GM18907 (cell line): ENCODE measurements at regions not wholly inside any gene's neighbourhood (a gene's known extent, or its start where the extent isn't known, plus 50 kb on each side); places are given as distances from the start of the nearest gene placed in this dataset.

Source experiments
- ATAC-seq: cut with Tn5 transposase; IDR thresholded peaks from one replicate; pipeline ENCODE4 v1.9.1; 2021; ENCODE audit warnings: mild to moderate bottlenecking, moderate library complexity; ENCODE audit not compliant: unreplicated experiment

DNA sequence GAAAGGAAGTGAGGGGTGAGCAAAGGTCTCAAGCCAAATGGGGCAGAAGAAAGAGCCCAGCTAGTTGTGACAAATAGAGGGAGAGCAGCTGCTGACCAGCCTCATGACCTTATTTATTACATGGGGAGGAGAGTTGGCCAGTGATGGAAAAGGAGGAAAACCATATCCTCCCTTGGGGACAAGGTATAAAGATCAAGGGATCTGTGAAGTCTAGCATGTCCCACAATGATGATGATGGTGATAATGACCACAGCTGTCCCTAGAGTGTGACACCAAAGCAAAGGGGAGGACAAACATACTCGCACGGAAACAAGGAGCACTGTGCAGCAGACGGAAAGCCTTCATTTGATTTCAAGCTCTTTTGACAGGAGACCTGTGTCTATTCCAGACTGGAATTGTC, 190.4 kb upstream of the MCHR2 start:
- no peak for ATAC-seq

DNA sequence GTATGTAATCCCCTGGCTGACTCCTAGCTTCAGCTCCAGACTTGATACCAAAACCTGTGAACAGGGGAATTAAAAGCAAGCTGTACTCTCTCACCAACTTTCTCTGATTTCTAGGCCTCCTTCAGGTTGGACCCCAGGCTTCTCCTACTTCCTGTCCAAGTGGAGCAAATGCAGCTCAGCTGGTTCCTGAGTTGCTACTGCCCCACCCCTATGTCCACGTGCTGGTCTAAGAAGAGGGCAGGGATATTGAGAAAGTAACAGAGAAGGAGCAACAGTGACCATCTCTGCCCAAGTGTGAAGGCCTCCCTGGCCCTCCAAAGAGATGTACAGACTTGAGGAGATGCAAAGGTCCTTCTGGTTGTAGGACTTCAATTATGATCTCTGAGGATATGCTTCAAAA, 188.3 kb upstream of the MCHR2 start:
- ATAC-seq: no peak

DNA sequence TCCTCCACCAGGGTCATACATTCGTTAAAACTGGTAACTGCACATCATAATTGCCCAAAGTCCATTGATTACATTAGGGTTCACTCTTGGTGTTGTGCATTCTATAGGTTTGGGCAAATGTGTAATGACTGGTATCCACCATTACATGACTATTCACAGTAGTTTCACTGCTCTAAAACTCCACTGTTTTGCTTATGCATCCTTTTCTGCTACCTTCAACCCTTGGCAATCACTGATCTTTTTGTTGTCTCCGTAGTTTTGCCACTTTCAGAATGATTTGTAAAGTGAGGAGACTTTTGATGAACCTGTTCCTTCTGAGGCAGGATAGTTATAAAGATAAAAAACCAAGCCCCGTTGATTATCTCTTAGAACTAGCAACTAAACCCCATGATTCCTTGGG, 187.3 kb upstream of the MCHR2 start:
- no peak for ATAC-seq

DNA sequence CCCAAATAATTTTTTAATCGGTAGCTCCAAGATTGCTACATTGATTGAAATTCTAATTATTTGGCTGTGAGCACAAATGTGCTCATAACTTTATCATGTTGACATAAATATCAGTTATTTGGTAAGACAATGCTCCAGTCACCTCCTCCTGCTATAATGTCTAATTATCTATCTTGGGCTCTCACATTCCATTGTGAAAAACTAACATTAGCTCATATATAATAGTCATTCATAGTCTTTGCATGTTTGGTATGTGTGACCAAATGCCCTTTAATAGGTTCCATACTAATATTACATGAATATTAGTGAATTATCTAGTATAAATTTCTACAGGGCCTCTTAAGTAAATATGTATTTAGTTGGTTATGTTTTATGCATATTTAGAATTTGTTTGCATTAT, 185.6 kb upstream of the MCHR2 start:
- ATAC-seq: no peak

DNA sequence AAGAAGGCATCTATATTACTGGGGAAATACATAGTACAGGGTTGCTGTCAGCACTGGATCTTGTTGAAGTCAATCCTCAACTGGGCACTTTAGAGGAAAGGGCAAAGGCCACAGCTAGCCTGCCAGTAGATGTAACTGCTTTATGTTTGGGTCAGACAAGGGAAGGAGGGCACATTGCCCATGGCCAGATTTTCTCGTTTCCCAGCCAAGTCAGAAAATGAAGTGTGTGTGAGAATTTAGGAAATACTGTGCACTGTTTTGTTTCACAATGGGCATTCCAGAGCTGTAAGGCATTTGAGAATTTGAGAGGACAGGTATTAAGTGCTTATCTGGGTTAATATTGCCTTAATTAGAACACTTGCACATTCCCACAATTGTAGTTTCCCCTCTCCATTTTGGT, 183.9 kb upstream of the MCHR2 start:
- no peak for ATAC-seq

DNA sequence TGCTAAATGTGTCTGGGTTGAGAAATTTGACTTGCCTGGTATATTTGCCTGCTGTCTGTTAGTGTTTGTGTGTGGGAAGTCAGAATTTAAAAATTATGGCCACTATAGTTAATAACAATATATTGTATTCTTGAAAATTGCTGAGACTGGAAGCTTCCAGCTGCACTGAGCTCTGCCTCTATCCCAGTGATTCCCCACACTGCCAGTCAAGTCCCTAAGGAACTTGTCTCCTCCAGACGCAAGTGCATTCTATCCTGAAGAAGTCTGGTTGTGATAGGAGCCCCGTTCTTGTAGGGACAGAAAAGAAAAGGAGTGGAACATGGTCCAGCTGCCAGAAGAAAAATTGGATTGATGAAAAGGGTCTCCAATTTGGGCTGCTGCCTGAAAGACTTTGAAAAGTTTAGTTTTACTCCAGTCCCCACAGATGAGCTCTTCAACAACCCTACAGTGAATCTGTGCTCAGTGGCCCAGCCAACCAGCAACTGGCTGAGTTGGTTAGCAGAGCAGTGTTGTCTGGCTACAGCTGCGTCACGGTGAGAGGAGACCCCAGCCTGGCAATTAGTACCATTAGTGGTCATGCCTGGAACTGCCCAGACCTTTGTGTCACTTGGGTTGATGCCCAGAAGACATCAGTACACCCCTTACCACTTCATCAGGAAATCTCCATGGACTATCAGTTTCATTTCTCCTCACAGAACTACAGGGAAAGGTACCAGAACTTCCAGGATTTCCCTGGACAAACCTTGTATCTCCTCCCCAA, 183.1 kb upstream of the MCHR2 start:
- ATAC-seq: no peak

DNA sequence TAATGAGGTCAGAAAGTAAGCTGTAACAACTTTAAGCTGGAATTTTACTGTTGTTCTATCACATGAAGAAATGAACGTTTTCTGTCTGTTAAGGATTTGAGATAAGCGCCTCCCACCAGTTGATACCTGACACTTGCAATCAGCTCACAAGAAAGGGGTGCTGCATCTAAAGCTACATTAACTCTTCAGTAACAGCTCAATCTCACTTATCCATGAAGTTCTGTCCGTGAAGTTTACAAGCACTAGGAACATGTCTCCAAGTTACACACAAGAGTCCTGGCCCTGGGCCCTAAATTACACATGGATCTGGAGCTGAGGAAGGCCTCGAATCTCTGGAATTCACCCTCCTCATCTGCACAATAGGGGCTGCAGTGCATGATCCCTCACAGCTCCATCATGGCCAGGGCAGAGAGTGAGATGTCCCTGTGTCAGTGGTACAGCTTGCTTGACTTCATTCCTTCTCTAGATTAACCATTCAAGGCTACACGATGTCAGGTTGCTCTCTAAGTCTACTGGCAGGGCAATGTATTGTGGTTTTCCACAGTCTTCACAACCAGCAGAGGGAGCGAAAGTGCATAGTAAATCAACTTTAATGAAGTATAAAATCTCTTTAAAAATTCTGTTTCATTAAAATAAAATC, 182.4 kb upstream of the MCHR2 start:
- ATAC-seq: no peak

DNA sequence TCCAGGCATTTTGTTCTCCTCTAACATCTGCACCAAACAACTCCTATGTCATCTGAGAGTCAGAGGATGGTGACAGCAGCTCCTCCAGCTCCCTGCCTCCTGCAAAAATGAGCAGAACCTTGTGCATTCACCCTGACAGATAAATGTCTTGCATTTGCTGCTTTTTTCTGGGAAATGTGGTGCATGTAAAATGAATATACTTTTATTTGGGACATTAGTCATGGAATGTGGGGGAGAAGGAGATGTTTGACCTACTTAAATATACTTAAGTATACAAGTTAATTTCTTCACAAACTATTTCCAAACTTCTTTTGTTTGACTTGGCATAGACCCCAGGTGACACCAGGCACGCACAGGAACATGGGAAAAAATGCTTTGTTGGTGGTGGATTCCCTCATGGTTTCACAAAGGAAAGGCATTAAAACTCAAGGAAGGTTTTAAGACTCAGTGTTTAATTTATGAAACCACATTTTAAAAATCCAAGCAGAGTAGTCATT, 181.8 kb upstream of the MCHR2 start:
- ATAC-seq: no peak

DNA sequence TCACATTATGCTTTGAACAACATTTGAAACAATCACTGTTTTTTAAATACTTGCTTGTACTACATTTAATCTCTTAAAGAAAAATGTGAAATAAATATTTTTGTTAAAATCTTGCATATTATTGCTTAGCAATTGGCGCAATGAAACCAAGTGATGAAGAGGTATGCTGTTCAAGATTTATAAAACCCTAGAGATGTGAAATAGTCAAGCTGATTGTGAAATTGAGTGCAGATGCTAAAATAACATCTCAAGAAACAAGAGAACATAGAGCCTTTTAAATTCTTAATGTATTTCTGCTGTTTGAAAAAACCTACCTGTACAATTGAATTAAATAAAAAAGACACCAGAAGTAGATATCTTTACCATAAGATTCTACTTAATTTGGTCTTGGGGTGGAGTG, 179.2 kb upstream of the MCHR2 start:
- no peak for ATAC-seq

DNA sequence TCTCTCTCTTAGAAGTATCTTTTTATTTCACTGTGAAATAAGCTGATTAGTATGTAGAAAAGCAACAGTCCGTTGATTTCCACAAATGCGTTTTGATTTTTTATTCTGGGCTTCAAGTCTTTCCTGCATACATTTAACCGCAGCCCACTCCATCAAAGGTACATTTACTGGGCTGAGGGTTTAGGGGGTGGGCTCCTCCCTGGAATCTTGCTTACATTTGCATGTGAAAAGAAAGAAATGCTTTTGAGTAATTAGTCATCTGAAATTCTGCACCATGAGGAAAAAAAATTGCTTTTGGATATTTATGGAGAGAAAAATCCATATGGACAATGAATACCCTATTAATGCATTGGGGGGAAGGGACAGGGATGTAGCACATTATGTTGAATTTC, 178.3 kb upstream of the MCHR2 start:
- ATAC-seq: no peak

DNA sequence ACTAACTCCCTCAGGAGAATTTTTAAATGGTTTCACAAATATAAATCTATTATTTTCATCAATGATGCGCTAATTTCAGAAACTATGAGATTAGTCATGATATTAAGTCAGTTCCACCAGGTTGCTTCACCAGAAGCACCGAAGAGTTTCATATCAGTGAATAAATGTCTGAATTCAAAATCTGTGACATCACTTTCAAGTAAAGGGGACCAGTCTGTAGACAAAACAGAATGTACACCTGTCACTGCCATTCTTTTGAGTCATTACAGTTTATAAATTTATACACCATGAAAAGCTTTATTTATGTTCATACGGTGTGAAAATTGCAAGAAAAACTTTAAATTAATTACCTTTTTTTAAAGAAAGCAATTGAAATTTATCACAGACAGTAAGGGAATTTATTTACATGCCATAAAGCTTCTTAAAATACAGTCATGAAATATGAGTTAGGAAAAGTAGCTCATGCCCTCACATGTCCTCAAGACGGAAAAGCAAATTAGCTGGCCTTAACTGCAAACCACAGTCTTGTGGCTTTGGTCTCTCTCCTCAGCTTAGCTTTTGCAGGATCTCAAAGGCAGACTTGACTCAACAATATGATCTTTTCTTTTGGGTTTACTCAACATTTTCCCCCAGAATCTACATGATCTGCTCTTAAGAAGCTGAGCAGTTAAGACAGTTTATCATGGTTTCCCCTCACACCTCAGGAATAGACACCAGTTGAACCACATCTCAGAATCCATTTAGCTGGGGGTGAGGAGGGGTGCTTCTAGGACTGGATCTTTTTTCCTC, 177.7 kb upstream of the MCHR2 start:
- ATAC-seq: peak; percentile 93

DNA sequence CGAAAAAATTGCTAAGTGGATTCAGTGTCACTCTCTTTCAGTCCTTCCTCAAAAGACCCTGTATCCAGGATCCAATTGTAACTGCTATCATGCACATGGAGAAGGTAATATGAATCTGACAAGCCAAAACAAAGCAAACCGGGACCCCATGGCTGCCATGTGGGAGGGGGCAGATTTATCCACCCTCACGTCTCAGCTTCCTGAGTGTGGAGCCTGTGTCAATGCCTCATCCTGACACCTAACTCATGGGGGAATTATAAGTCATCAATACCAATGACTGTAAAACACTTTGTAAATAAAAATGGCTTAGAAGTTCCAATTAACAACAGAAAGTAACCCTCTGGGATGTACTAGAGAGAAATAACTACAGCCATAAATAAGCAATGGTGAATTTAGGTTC, 174.1 kb upstream of the MCHR2 start:
- no peak for ATAC-seq

DNA sequence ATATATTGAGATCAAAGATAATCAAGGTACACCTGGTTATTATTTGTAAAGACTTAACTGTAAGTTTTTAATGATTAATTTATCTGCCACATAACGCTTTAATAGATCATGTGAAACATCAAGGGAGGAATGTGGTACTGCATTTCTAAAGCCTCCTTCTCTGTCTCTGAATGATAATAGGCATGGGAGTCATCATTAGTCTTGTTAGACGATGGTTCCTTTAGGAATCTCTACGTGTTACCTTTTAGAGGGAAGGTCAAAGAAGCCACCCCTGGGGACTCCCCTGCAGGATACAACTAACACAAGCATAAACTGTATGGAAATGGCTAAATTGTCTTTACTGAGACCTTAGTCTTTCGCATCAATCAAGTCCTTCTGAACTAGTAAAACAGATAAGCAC, 173.6 kb upstream of the MCHR2 start:
- ATAC-seq: no peak

DNA sequence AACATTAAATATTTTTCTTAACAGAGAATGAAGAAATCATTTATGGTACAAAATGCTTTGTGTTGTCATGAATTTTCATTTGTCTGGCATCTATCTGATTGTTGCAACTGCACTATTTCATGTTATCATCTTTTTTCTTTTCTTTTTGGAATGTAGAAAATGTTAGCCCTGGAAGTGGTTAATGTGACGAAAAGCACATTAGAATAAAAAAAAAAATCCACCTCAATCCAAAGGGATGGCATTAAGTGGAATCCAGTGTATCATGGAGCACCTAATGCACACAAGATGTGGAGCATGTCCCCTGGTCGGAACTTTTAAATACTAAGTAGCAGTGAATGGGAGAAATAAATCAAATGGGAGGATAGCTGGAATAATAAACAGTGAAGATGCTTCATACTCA, 172.9 kb upstream of the MCHR2 start:
- no peak for ATAC-seq

DNA sequence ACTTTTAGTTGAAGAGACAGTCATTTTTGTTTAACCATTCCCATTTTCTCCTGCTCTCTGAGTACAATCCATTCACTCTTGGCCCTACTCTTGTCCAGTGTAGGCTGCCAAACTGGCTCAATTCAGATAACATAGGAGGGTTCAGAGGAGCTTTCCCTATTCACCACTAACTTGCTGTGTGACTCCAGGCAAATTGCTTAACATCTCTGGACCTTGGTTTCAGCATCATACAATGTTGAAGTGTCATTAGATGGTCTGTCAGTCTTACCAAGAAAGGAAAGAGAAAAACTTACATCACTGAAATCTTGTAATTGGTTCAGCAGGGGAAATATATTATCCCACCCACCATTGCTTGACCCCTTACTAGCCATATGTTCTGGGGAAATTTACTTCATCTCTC, 171.4 kb upstream of the MCHR2 start:
- no peak for ATAC-seq

DNA sequence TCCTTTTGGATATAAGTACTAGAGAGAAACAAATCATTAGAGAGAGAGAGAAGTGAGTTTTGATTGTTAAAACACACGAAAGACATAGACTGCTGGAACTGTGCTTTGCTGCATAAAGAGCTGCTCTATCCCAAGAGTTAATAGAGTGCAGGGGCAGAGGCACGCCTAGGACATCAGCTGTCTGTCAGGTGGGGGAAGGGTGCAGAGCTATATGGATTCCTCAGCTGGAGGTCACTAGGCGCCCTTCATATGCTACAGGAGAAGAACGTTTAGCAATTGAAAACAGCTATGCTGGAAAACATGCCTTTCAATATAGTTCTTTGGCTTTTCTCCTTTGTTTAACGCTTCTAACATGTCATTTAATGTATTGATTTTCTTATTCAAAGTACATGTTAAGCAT, 169.0 kb upstream of the MCHR2 start:
- ATAC-seq: no peak

DNA sequence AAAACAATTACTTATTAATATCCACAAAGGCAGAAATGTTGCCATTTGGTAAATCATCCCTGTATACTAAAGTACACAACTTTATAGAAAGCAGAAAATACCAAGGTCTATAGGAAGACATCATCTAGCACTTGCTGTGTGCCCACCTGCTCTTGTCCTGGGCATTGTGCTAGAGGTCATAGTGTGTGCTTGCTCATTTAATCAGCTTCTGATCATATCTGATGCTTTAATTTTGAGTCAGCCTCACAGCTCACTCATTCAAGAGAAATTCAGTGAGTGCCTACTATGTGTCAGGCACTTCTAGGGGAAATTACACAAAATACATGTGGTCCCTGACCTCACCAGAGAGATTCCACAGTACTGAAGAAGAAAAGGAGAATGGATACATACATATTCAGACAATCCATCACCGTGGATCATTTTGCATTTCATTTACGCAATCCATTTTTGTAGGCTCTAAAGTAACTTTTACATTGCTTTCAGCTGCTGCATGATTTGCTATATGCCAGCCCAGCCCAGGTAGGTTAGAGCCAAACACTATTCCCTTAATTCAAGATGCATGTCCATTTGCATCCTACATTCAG, 167.9 kb upstream of the MCHR2 start:
- ATAC-seq: no peak

DNA sequence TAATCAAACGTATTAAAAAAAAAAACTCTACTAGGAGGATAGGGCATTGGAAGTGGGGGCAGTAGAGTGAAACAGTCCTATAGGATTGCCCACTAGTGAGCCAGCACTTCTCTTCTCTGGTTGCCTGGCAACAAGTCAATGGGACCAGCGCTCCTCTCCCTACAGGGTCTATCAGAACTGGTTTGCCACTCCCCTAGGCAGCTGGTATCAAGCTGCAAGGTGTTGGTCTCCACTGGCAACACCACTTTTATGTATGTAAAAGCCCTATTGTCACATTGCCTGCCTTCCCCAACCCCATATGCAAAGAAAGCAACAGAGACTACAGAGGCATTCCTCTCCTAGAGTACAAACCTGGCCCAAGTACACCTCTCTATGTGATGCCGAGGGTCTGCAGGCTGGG, 166.9 kb upstream of the MCHR2 start:
- ATAC-seq: no peak

DNA sequence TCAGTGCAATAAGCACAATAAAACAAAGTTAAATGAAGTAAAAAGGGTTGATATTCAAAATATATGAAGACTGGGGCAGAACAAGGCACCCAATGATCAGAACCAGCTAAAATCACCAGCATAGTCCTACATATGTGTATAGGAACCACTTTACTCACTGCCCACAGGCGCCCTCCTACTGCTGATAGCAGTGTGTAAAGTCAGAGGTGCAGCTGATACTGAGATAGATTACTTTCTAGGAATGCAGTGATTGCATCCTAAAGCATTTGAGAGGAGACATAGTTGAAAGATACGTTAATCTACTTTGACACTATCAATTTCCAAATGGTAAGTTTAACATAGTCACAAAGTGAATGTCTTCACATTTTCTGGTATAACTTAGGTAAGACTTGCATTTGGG, 161.1 kb upstream of the MCHR2 start:
- ATAC-seq: no peak

DNA sequence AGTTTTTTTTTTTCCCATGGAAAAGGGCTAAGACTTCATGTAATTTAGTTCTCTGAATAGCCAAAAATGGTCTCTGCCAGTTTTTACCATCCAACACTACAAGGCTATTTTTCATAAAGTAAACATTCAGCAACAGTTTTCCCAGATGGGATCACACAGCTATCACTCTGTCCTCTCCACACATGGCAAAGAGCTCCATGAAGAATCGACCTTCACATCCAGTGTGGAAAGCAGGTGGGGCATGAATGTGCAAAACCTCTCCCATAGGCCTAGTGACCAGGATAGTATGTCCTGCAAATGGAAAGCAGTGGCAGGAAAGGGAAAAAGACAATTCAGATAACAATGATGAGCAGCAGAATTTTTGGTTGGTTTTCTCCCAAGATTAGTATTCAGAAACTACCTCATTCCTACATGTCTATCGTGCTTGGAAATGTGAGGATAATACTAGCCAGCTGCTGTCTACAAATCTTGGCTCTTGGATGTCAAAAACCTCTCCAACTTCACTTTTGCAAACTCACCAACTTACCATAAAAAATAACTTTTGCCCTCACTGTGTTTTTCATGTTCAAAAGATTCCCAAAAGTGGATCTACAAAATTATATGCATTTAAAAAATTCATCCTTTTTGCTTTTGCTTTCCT, 159.7 kb upstream of the MCHR2 start:
- ATAC-seq: no peak

DNA sequence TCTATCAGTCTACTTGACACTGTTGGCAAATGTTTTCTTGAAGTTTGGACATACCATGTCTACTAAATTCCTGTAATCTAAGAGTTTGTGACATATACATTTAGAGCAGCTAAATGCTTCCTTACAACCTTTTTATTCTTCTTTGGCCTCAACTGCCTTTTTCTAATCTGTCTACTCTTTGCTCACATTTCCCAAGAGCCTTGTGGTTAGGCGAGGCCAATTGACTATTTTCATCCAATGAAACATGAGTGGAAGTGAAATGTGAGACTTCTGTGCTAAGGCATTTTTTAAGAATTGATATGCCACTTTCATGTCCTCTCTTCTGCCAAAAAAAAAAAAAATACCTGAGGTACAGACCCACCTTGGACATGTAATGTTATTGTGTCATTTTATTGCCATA, 158.2 kb upstream of the MCHR2 start:
- ATAC-seq: no peak
